ENCODE measurements at regions not wholly inside any gene's neighbourhood (a gene's known extent, or its start where the extent isn't known, plus 50 kb on each side); places are given as distances from the start of the nearest gene placed in this dataset.
"Not testable (repeated sequence)": the region's sequence is repeated elsewhere in the genome, so short reads cannot be mapped to it uniquely, and the experiment has no call there.

- H3K4ac ChIP-seq (ENCODE audit: low read depth, low read length); H2BK20ac ChIP-seq (ENCODE audit: low read depth, low read length); POLR2A ChIA-PET (ENCODE audit: unreplicated experiment); H2AK9ac ChIP-seq (replicated peaks; ENCODE audit: low read depth, low read length, poor library complexity); H3K27me3 ChIP-seq (ENCODE audit: control insufficient read depth, insufficient read depth, low read length); intact Hi-C loops (cut with micrococcal nuclease); H3K9me3 ChIP-seq (ENCODE audit: control insufficient read depth, insufficient read depth, low read length); H3K9ac ChIP-seq (ENCODE audit: low read depth, low read length); H3K9me1 ChIP-seq (ENCODE audit: insufficient read depth, low read length); DNase-seq; H4K8ac ChIP-seq (ENCODE audit: low read depth in 2 of 2, low read length in 2 of 2); H2AFZ ChIP-seq (replicated peaks; ENCODE audit: low read length, poor library complexity); H4K5ac ChIP-seq (ENCODE audit: low read depth, low read length); dilution Hi-C loops (cut with HindIII; ENCODE audit: low sequenced_read_pairs, unreplicated experiment); H4K91ac ChIP-seq (ENCODE audit: insufficient read depth, low read depth, low read length); H4K20me1 ChIP-seq (ENCODE audit: insufficient read depth, low read length); H3K27ac ChIP-seq (ENCODE audit: insufficient read depth, low read length); in situ Hi-C loops (cut with MboI; ENCODE audit: low sequenced_read_pairs); H2BK15ac ChIP-seq (ENCODE audit: low read depth, low read length); H3K4me2 ChIP-seq (ENCODE audit: low read depth, low read length); H2AK5ac ChIP-seq (ENCODE audit: low read depth, low read length); H3K14ac ChIP-seq (replicated peaks; ENCODE audit: low read depth, low read length); H3K18ac ChIP-seq (ENCODE audit: low read depth, low read length); H2BK5ac ChIP-seq (ENCODE audit: low read depth, low read length, poor library complexity, severe bottlenecking); H2BK120ac ChIP-seq (ENCODE audit: low read depth, low read length); CTCF ChIA-PET; H3K56ac ChIP-seq (ENCODE audit: extremely low read depth, insufficient read depth, low read length); H3K36me3 ChIP-seq (ENCODE audit: control insufficient read depth, insufficient read depth, low read length); BruUV-seq (replicated peaks); H3K23ac ChIP-seq (ENCODE audit: low read depth, low read length); H3K79me1 ChIP-seq (ENCODE audit: low read depth in 1 of 2, low read length in 2 of 2); H3K4me1 ChIP-seq (ENCODE audit: control insufficient read depth, insufficient read depth, low read length); H3K4me3 ChIP-seq (ENCODE audit: insufficient read depth, low read depth, low read length); ATAC-seq (ENCODE audit: low read depth): not testable (repeated sequence)
- no CpG with 5 or more reads among the region's 16 CpGs for WGBS, 2 experiments (ENCODE audit: extremely low coverage in 2 of 2, insufficient read length in 1 of 2)
These were observed 93.4 kb upstream of the PRMT8 start for GRCh38 chr12:3397596-3397995.

Data from IMR-90 (cell line).